Ovary (tissue), 7 donors: ENCODE measurements at regions not wholly inside any gene's neighbourhood (a gene's known extent, or its start where the extent isn't known, plus 50 kb on each side); places are given as distances from the start of the nearest gene placed in this dataset.
A peak's percentile ranks its signal among the peaks of the same experiment; 100 is the strongest.

ENCODE experiments used
- DNase-seq, 5 donors: peaks; one replicate each; pipeline ENCODE4 v3.0.0-alpha.2; 2019 to 2020
- H3K27ac ChIP-seq, 2 donors: fragments of 200-600 bp; one replicate each; pipeline versions ENCODE4 v1.5.1 to v1.8.0; 2019 to 2022
- H3K27me3 ChIP-seq: fragments of 200-600 bp; one replicate; pipeline ENCODE4 v1.8.0; 2022
- H3K36me3 ChIP-seq: fragments of 200-600 bp; sonication (generic); one replicate; pipeline ENCODE4 v1.5.1; 2019
- H3K4me1 ChIP-seq: one replicate; pipeline ENCODE4 v1.8.1; 2013; ENCODE audit warnings: mild to moderate bottlenecking, moderate library complexity; ENCODE audit not compliant: insufficient read depth
- H3K4me3 ChIP-seq: fragments of 200-600 bp; sonication (generic); one replicate; pipeline ENCODE4 v1.5.1; 2017
- H3K9me3 ChIP-seq, 2 donors: fragments of 200-600 bp in 1 of 2; sonication (generic) in 1 of 2; one replicate each; pipeline versions ENCODE4 v1.5.1 to v1.8.1; 2013 to 2019; ENCODE audit warnings: mild to moderate bottlenecking in 1 of 2, moderate library complexity in 1 of 2
- CTCF ChIP-seq, 3 donors: fragments of 450-650 bp in 2 of 3; fragments of 200-600 bp in 1 of 3; IDR thresholded peaks; one replicate each; pipeline versions ENCODE4 v1.5.1 to v1.8.0; 2016 to 2022; ENCODE audit warnings: antibody characterized with exemption in 3 of 3, mild to moderate bottlenecking in 1 of 3
- EP300 ChIP-seq: sonication (generic); formaldehyde crosslinking; IDR thresholded peaks from one replicate; pipeline ENCODE4 v1.6.1; 2017; ENCODE audit warnings: antibody characterized with exemption
- POLR2A ChIP-seq: fragments of 450-650 bp; IDR thresholded peaks from one replicate; pipeline ENCODE4 v1.6.1; 2017; ENCODE audit warnings: antibody characterized with exemption, mild to moderate bottlenecking, moderate library complexity
- WGBS, 3 donors: extraction: QIAGEN DNeasy Blood & Tissue Kit in 1 of 3; methylation state at CpG; one replicate each; pipeline versions ENCODE4 v1.1.5 to v1.1.7; 2013 to 2017; 5-methylcytosine and 5-hydroxymethylcytosine counted together
- intact Hi-C, 4 donors: fragments of 100-400 bp; cut with DNase I; formaldehyde crosslinking; loops; one replicate each; pipeline versions ENCODE4 v1.11.0 to v1.15.1; 2022 to 2023
- donor health status: DM: no; HTN: no; CAD: no; lungs with moderate emphysema.
- donor health status: DM: no; HTN: no; CAD: no.
- donor health status: Bipolar disorder and iron deficiency.
- donor health status: DM: no; HTN: no; CAD: no.
- donor health status: DM: yes; HTN: yes; CAD: no.

GRCh38 chr12:124630791-124631313 is 63.4 kb upstream of the NCOR2 start:
- DNase-seq, result no peak
- Histone ChIP-seq H3K27me3 (no peaks in the 10 kb centered on the region), H3K36me3 (no peaks in the 10 kb centered on the region), H3K4me1 (peaks cover 20% of the 10 kb centered on the region), H3K4me3 (no peak overlapping the region), H3K27ac (no peak overlapping the region), H3K9me3 (no peaks in the 10 kb centered on the region)
- 87 to 90% (median 89%) methylated on average over 15 of the region's 15 CpGs for WGBS, 3 donors
- TF ChIP-seq POLR2A (no peak), EP300 (no peak), CTCF (IDR thresholded peaks at IDR 0.05) (no peak)
- intact Hi-C loops, result no loop called here

GRCh38 chr12:124629789-124630480 is 62.5 kb upstream of the NCOR2 start:
- intact Hi-C loops, result no loop called here
- DNase-seq, result no peak
- H3K4me3 ChIP-seq, result no peak overlapping the region
- no peaks in the 10 kb centered on the region for H3K27me3 ChIP-seq
- TF ChIP-seq POLR2A (no peak), CTCF (IDR thresholded peaks at IDR 0.05) (no peak)
- no peaks in the 10 kb centered on the region for H3K9me3 ChIP-seq
- no peaks in the 10 kb centered on the region for H3K36me3 ChIP-seq
- peak overlapping the region in 1 of 2 donors; percentile 35 for H3K27ac ChIP-seq
- H3K4me1 ChIP-seq, result peaks cover 22% of the 10 kb centered on the region
- WGBS, 3 donors, result 57 to 66% (median 59%) methylated on average over 12 of the region's 12 CpGs

GRCh38 chr12:124629117-124629516 is 61.7 kb upstream of the NCOR2 start:
- intact Hi-C loops, result no loop called here
- peak overlapping the region in 1 of 2 donors; percentile 35 for H3K27ac ChIP-seq

GRCh38 chr12:124627956-124628355 is 60.5 kb upstream of the NCOR2 start:
- intact Hi-C loops, result no loop called here
- 87 to 91% (median 89%) methylated on average over 3 of the region's 3 CpGs for WGBS, 3 donors

More at GRCh38 chr12:124629117-124629516, 61.7 kb upstream of the NCOR2 start:
- no peaks in the 10 kb centered on the region for H3K27me3 ChIP-seq
- no peaks in the 10 kb centered on the region for H3K36me3 ChIP-seq
- TF ChIP-seq CTCF (IDR thresholded peaks at IDR 0.05) (no peak), EP300 (no peak), POLR2A (no peak)
- WGBS, 3 donors, result 96 to 98% (median 97%) methylated on average over 5 of the region's 5 CpGs
- no peak overlapping the region for H3K4me3 ChIP-seq
- H3K4me1 ChIP-seq, result peaks cover 22% of the 10 kb centered on the region
- H3K9me3 ChIP-seq, result no peaks in the 10 kb centered on the region
- DNase-seq, result no peak

More at GRCh38 chr12:124627956-124628355, 60.5 kb upstream of the NCOR2 start:
- Histone ChIP-seq H3K4me1 (peaks cover 22% of the 10 kb centered on the region), H3K27ac (no peak overlapping the region), H3K9me3 (no peaks in the 10 kb centered on the region), H3K27me3 (no peaks in the 10 kb centered on the region), H3K4me3 (no peak overlapping the region), H3K36me3 (no peaks in the 10 kb centered on the region)
- no peak for TF ChIP-seq POLR2A
- no peak for TF ChIP-seq CTCF (IDR thresholded peaks at IDR 0.05)
- TF ChIP-seq EP300, result no peak
- DNase-seq, result no peak
